HS-5 (cell line): ENCODE measurements at regions not wholly inside any gene's neighbourhood (a gene's known extent, or its start where the extent isn't known, plus 50 kb on each side); places are given as distances from the start of the nearest gene placed in this dataset.
"Not testable (repeated sequence)": the region's sequence is repeated elsewhere in the genome, so short reads cannot be mapped to it uniquely, and the experiment has no call there.

Experiments used
- DNase-seq: peaks from one replicate; pipeline ENCODE4 v3.0.0-alpha.2; 2012; ENCODE audit warnings: low read depth

- peak; percentile 3 for DNase-seq
Observed at GRCh38 chr4:170990989-170991589, 822.1 kb upstream of the GALNTL6 start.

- no peak for DNase-seq
Observed at GRCh38 chr4:170988446-170988845, 824.8 kb upstream of the GALNTL6 start.

DNA sequence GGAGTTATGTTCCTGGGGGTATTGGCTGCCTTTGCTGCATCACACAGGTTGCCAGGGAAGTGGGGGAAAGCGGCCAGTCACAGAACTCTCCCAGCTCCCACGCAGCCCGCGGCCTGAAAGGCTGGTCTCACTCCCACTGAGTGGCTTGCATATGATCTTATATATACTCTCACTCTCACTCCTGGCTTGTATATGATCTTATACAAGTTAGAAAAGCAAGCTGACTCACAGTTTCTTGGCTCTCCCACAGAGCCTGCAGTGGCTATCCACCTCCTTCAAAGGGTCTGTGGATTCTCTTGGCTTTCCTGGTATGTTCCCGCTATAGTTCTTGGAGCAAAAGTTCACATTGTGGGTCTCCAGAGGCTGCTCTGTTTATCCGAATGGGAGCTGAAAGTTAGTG is 833.5 kb upstream of the GALNTL6 start:
- no peak for DNase-seq

- DNase-seq, result no peak
Observed at GRCh38 chr4:170978990-170979389, 834.2 kb upstream of the GALNTL6 start.

GRCh38 chr4:170949084-170949483 is 859.3 kb upstream of the AADAT start:
- DNase-seq, result no peak

DNA sequence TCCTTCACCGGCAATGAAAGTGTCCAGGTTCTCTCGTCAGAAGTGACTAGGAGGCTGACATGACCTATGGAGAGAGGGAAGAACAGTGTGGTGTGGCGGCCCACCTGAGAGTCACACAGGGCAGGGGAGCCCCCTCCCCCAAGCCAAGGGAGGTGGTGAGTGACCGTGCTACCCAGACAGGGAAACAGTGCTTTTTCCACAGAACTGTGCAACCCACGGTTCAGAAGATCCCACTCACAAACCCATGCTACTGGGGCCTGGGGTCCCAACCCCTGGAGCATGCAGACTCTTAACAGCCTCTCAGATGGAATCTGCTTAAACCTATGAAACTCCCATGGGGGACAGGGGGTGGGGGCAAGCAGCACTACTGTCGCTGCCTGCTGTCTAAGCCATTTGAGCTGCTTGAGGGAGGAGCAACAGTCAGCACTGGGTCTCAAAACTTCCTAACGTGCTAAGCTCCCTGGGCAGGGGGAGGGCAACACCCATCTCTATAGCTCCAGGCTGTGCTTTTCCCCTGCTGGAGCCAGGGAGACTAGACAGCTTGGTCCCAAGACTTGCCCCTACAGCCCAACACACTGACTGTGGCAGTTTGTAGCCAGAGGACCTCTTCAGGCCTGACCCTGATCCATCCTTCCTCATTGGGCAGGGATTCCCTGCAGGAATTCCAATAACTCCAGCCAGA is 850.4 kb upstream of the AADAT start:
- DNase-seq, result no peak

DNA sequence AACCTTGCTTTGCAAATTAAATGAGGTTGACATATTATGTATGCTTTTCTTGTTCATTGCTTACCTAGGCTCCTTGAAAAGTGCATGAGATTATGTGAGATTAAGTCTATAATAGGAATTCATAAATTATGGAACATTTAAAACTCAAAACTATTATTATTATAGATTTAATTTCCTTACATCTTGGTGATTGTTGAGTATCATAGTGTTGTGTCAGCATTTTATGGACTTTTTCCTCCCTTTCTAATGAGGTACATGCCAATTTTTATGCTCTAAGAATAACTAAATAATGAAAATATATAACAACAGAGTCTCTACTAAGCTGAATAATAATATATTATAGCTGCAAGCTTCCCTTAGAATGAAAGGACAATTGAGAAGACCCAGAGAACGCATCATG is 848.8 kb upstream of the AADAT start:
- DNase-seq, result no peak

GRCh38 chr4:170931321-170931720 is 841.6 kb upstream of the AADAT start:
- DNase-seq, result peak; percentile 2

DNA sequence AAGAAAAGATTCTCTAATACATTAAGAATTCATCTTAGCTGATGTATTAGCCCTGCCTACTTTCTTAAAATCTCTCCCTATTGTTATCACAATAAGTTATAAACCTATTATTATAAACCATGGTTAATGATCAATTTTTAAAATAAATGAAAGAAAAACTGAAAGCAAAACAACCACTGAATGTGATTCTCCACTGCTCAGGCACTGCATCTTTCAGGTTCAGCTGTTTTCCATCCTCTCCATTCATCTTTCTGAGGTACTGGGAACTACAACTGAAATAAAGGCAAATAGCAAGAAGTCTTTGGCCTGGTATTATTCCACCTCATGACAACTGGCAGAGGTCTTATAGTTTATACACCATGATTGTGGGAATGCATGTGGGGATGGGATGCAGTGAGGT is 798.9 kb upstream of the AADAT start:
- no peak for DNase-seq

DNA sequence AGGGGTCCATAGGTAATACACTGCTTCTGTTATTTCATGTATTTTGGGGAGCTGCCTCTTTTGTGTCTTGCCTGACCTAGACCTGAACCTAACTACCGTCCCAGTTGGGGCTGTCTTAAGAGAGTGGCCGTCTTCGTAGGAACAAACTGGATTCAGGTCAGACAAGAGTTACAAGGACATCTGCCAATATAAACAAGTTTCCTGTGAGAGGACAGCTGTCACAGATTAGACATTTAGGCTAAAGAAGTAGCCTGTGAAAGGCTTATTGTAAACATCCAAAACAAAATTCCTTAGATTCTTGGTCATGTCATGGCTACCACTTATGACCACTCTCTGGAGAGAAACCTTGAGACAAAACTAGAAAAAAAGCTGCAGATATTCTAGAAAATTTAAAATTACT is 797.6 kb upstream of the AADAT start:
- no peak for DNase-seq

GRCh38 chr4:170884969-170885570 is 795.3 kb upstream of the AADAT start:
- no peak for DNase-seq

DNA sequence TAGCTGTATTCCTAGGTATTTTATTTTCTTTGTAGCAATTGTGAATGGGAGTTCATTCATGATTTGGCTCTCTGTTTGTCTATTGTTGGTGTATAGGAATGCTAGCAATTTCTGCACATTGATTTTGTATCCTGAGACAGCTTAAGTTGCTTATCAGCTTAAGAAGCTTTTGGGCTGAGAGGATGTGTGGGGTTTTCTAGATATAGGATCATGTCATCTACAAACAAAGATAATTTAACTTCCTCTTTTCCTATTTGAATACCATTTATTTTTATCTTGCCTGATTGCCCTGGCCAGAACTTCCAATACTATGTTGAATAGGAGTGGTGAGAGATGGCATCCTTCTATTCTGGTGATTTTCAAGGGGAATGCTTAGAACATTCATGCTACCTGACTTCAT is 791.9 kb upstream of the AADAT start:
- not testable (repeated sequence) for DNase-seq

- DNase-seq, result no peak
Observed at GRCh38 chr4:170875868-170876267, 786.1 kb upstream of the AADAT start.

DNA sequence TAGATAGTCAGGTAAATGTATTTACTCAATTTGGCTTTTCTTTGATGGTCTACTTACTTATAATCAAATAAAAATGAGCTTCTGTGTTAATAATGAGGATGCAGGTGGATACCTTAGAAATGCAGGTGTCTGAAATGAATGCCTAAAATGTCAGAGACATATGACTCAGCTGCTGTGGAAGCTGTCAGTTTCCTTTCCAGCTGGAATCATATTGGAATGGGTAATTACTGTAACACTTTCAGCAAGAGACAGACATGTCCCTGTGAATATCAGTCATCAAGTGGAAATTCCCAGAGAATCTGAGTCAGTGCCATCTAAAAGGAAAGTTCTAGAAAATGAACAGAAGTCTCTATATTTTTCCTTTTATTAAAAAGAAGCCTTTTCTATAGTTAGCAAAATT is 783.0 kb upstream of the AADAT start:
- DNase-seq, result no peak

DNA sequence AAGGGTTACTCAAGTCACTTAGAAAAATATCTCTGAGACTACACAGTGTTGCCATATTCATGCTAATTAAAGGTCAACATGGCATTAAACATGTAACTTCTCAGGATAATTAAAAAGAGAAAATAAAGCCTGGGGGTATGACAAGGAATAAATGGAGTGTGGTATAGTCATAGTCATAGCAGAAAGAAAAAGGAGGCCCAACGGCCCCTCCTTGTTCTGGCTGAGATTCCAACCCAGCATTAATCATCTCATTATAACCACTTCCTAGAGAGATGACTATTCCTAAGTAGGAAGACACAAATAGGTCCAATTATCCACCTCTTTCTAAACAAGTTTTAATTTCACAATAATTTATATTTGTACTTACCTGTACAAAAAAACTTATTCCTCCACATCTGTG is 778.4 kb upstream of the AADAT start:
- no peak for DNase-seq

- DNase-seq, result no peak
Observed at GRCh38 chr4:170854097-170854496, 764.3 kb upstream of the AADAT start.

DNA sequence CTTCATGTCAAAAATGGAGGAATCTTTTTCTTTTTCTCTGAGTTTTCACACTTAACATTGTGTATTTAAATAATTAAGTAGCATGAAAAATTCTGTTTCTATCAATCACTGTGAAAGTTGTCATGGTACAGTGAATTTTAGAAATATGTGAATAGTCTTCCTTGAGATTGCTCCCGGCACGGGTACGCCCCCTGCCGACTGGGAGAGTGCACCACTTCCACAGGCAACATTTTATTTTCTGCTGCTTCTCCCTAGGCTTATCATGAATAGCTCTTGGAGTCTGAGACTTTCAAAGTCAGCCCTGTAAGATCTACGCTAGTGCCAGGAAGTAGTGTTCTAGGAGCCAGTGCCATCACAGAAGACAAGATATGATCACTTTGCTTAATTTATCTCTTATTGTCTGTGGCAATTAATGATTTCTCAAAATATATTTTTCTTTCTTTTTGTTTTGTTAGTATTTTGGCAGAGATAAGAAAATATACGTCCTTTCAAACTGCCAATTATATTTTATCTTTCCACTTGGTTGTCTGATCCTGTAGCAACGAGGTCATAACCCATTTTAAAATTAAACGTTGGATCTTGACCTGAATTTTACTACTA is 763.8 kb upstream of the AADAT start:
- peak; percentile 19 for DNase-seq

GRCh38 chr4:170849969-170850368 is 760.2 kb upstream of the AADAT start:
- no peak for DNase-seq

GRCh38 chr4:170827562-170828274 is 738.0 kb upstream of the AADAT start:
- DNase-seq, result no peak

- no peak for DNase-seq
Observed at GRCh38 chr4:170818786-170819185, 729.0 kb upstream of the AADAT start.

- no peak for DNase-seq
Observed at GRCh38 chr4:170805352-170805751, 715.6 kb upstream of the AADAT start.

GRCh38 chr4:170804930-170805329 is 715.2 kb upstream of the AADAT start:
- DNase-seq, result no peak

DNA sequence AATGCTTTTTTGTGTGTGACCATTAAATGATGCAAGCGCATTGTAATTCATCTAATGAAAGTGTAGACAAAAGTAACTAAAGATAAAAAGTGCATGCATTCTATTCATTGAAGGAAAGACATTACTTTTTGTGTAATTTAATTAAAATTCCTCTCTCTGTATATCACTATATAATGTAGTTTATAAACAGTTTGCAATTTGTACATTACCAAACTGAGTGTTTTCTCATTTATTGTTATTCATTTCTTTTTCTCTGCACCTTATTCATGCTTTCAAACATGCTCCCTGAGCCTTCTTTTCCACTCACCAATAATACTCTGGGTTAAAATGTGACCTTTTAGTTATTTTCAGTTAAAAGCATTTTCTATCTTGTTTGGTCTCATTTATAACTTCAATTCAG is 713.7 kb upstream of the AADAT start:
- no peak for DNase-seq
